AG09309 (cell line): ENCODE measurements at regions not wholly inside any gene's neighbourhood (a gene's known extent, or its start where the extent isn't known, plus 50 kb on each side); places are given as distances from the start of the nearest gene placed in this dataset.

Experiments
- DNase-seq: peaks from one replicate; pipeline ENCODE4 v3.0.0-alpha.2; 2010; ENCODE audit warnings: low read depth
- H3K4me3 ChIP-seq: 2 replicates; pipeline ENCODE4 v1.5.1; 2011; ENCODE audit warnings: mild to moderate bottlenecking, low read depth, low read length, moderate library complexity; ENCODE audit not compliant: control insufficient read depth
- TF ChIP-seq, protein P1 (sequence below): IDR thresholded peaks from 2 replicates; pipeline ENCODE4 v1.5.1; 2011; ENCODE audit warnings: mild to moderate bottlenecking, low read depth, low read length, inconsistent platforms; ENCODE audit not compliant: insufficient read depth, control insufficient read depth; ENCODE audit errors: missing control alignments

DNA sequence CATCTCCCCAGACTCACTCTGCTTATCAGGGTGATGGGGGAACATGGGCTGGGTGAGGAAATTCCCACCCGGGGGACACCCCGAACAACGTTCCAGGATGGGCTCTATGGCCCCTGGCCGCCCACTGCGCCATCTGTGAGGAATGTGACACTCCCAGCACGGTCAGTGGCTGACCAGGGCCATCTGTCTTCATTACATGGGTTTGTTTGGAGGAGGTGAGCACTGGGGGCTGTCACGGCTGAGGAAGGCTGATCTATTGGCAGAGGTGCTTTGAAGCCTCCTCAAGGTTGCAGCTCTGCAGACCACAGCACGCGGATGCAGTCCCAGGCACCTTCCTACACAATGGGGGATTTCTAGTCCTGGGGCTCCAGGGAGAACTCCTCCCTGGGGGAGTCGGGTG lies 214.1 kb upstream of the FOXF1 start:
- H3K4me3 ChIP-seq: no peak overlapping the region
- no peak for DNase-seq
- TF ChIP-seq, protein P1, sequence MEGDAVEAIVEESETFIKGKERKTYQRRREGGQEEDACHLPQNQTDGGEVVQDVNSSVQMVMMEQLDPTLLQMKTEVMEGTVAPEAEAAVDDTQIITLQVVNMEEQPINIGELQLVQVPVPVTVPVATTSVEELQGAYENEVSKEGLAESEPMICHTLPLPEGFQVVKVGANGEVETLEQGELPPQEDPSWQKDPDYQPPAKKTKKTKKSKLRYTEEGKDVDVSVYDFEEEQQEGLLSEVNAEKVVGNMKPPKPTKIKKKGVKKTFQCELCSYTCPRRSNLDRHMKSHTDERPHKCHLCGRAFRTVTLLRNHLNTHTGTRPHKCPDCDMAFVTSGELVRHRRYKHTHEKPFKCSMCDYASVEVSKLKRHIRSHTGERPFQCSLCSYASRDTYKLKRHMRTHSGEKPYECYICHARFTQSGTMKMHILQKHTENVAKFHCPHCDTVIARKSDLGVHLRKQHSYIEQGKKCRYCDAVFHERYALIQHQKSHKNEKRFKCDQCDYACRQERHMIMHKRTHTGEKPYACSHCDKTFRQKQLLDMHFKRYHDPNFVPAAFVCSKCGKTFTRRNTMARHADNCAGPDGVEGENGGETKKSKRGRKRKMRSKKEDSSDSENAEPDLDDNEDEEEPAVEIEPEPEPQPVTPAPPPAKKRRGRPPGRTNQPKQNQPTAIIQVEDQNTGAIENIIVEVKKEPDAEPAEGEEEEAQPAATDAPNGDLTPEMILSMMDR: no peak

DNA sequence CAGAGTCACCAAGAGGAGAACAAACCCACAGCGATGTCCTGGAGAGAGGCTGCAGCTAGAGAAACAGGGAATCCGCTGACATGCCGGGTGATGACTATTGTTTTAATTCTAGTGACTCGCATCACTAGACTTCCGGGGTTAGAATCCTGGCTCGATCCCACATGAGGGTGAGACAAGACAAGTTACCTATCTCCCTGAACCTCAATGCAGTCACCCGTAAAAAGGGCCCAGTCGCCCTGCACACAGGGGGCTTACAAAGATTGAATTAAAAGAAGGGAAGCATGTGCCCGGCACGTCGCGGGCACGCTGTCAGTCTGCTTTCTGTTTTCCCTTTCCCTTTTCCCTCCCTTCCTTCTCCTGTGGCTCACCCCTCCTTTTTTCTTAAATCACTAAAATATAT lies 212.9 kb upstream of the FOXF1 start:
- no peak overlapping the region for H3K4me3 ChIP-seq
- TF ChIP-seq, protein P1: no peak
- no peak for DNase-seq

DNA sequence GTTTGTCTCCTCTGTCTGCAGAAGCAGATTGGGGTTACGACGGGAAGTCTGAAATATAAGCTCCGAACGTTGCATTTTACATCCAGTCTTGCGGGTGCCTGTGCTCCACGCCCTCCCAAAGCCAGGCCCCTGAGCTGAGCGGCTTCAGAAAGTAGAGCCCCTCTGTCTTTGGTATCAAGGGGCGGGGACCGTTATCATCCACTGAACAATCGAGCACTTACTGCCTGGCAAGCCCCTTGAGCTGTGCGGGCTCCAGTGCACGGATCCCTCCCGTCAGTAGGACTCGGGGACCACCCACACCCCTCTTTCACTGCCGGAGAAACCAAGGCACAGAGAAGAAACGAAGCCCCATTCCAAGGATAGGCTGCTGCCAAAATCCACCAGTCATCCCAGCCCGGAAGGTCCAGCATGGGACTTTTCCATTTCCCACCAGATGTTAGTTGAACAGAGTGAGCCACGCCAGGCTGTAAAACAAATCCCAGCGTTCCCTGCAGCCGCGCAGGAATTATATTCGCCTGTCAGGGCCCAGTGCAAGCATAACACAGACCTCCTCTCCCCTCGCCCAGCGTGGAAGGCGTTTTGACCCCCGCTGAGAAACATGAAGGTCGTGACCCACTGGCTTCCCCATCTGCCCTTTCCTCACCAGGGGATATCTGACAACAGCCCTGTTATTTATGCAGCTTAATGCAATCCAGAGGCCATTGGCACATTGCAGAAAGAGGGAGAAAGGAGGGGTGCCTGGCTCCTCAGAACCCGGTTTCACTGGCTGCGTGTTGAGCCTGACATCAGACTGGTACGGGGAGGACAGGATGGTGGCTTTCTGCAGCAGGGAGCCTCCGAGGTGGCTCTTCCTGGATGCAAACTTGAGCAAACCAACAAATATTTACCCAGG lies 212.2 kb upstream of the FOXF1 start:
- TF ChIP-seq, protein P1: no peak
- H3K4me3 ChIP-seq: no peak overlapping the region
- DNase-seq: no peak

DNA sequence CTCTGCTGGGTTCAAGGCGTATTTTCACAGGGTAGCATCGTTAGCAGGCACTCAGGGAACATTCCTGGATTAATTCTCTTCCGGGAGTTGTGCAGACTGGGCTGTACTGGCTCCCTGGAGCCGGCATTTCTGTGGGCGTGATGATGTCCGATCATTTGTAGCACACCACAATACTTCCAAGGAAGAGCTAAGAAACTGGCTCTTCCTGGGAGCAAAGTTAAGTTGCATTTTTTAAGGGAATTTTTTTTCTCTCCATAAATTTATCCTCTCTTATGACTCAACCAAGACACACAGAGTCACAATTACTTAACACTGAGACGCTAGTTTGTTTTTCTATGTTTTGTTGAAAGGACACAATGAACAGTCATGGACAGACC lies 211.6 kb upstream of the FOXF1 start:
- H3K4me3 ChIP-seq: no peak overlapping the region
- TF ChIP-seq, protein P1: no peak
- no peak for DNase-seq

DNA sequence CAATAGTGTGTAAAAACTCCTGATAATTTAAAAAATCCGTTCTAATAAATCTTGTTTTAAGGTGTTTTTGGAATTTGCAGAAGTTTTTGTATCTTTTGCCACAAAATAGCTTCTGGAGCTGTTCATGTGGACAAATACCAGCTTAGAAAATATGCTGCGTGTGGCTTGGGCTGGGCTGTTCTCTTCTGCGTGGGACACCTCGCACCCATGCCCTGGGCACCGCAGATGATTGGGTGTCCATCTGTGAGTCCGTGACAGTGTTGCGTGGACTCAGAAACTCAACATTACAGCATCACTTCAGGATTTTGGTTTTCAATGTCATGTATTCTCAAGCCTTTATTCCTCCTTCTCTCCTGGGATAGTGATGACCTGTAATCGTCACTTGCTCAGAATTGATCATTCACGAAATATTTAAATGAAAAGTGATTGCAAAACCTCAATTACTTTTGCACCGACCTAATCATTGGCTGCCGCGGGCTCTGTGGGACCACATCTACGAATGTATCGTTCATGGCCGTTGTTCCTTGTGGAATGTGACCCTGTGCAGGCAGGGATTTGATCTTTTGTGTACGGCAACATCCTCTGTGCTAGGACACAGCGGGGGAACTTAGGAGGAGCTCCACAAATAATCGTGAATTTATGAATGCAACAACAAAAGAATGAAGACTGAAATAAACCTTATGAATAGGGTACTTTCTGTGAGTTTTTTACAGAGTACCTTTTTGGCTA lies 210.3 kb upstream of the FOXF1 start:
- no peak overlapping the region for H3K4me3 ChIP-seq
- TF ChIP-seq, protein P1: no peak
- DNase-seq: no peak

DNA sequence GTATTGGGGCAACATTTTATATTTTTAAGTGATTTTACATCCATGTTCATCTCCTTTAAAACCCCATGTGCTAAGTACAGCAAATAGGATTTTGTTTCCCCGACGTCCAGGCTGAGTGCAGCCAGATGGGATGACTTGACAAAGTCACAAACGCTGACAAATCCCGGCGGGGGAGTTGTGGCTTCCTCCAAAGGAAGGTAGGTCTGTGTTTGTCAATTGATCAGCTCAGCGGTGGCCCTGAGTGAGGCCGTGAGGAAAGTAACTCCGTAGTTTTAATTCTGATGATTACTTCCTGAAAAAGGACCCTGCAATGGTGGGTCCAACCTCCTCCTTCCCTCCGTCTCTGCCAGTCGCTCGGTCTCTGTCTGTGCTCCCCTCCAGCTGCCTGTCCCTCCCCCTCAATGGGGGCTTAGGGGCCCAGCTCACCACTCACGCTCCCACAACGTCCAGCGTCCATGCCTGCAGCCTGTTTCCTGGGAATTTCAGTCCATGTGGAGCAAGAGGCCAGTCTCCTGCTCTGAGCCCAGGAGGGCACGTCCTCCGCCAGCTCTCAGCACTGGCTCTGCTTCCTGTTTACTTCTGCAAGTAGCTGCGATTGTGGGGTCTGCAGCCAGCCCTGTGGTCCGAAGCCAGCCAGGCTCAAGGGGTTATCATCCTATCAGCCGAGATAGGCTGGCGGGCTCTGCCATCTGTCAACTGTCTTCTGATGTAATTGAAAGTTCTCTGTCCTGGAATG lies 209.4 kb upstream of the FOXF1 start:
- TF ChIP-seq, protein P1: no peak
- no peak overlapping the region for H3K4me3 ChIP-seq
- DNase-seq: no peak
